ENCODE measurements at regions not wholly inside any gene's neighbourhood (a gene's known extent, or its start where the extent isn't known, plus 50 kb on each side); places are given as distances from the start of the nearest gene placed in this dataset.

GRCh38 chr2:7492719-7493118 is 575.5 kb downstream of the RNF144A start:
- Histone ChIP-seq H3K4me1 (ENCODE audit: control insufficient read depth, insufficient read depth, low read length) (no peaks in the 10 kb centered on the region), H3K27me3 (ENCODE audit: control insufficient read depth in 1 of 2, insufficient read depth in 2 of 2, low read length in 2 of 2) (no peaks in the 10 kb centered on the region), H3K4me3 (ENCODE audit: low read length in 2 of 2) (no peak overlapping the region), H3K36me3 (ENCODE audit: control insufficient read depth in 2 of 2, insufficient read depth in 2 of 2, low read length in 2 of 2) (no peaks in the 10 kb centered on the region), H3K9me3 (ENCODE audit: control insufficient read depth in 2 of 2, low read length in 2 of 2) (no peaks in the 10 kb centered on the region), H3K27ac (ENCODE audit: low read length) (no peak overlapping the region), H3K9ac (ENCODE audit: low read length in 2 of 2) (no peak overlapping the region)

GRCh38 chr2:7497178-7497577 is 580.0 kb downstream of the RNF144A start:
- Histone ChIP-seq H3K9me3 (ENCODE audit: control insufficient read depth in 2 of 2, low read length in 2 of 2) (no peaks in the 10 kb centered on the region), H3K27me3 (ENCODE audit: control insufficient read depth in 1 of 2, insufficient read depth in 2 of 2, low read length in 2 of 2) (no peaks in the 10 kb centered on the region), H3K4me1 (ENCODE audit: control insufficient read depth, insufficient read depth, low read length) (no peaks in the 10 kb centered on the region), H3K36me3 (ENCODE audit: control insufficient read depth in 2 of 2, insufficient read depth in 2 of 2, low read length in 2 of 2) (no peaks in the 10 kb centered on the region), H3K9ac (ENCODE audit: low read length in 2 of 2) (no peak overlapping the region), H3K27ac (ENCODE audit: low read length) (no peak overlapping the region), H3K4me3 (ENCODE audit: low read length in 2 of 2) (no peak overlapping the region)

GRCh38 chr2:7499018-7499417 is 581.8 kb downstream of the RNF144A start:
- H3K9ac ChIP-seq (ENCODE audit: low read length in 2 of 2), result no peak overlapping the region
- H3K36me3 ChIP-seq (ENCODE audit: control insufficient read depth in 2 of 2, insufficient read depth in 2 of 2, low read length in 2 of 2), result no peaks in the 10 kb centered on the region
- no peak overlapping the region for H3K27ac ChIP-seq (ENCODE audit: low read length)
- no peaks in the 10 kb centered on the region for H3K4me1 ChIP-seq (ENCODE audit: control insufficient read depth, insufficient read depth, low read length)
- no peaks in the 10 kb centered on the region for H3K9me3 ChIP-seq (ENCODE audit: control insufficient read depth in 2 of 2, low read length in 2 of 2)
- H3K4me3 ChIP-seq (ENCODE audit: low read length in 2 of 2), result no peak overlapping the region
- H3K27me3 ChIP-seq (ENCODE audit: control insufficient read depth in 1 of 2, insufficient read depth in 2 of 2, low read length in 2 of 2), result no peaks in the 10 kb centered on the region

- no peak overlapping the region for H3K4me3 ChIP-seq (ENCODE audit: low read length in 2 of 2)
- H3K4me1 ChIP-seq (ENCODE audit: control insufficient read depth, insufficient read depth, low read length), result no peaks in the 10 kb centered on the region
- H3K27me3 ChIP-seq (ENCODE audit: control insufficient read depth in 1 of 2, insufficient read depth in 2 of 2, low read length in 2 of 2), result no peaks in the 10 kb centered on the region
- H3K9ac ChIP-seq (ENCODE audit: low read length in 2 of 2), result no peak overlapping the region
- H3K9me3 ChIP-seq (ENCODE audit: control insufficient read depth in 2 of 2, low read length in 2 of 2), result no peaks in the 10 kb centered on the region
- no peak overlapping the region for H3K27ac ChIP-seq (ENCODE audit: low read length)
- H3K36me3 ChIP-seq (ENCODE audit: control insufficient read depth in 2 of 2, insufficient read depth in 2 of 2, low read length in 2 of 2), result no peaks in the 10 kb centered on the region
Observed at GRCh38 chr2:7502336-7502735, 585.1 kb downstream of the RNF144A start.

GRCh38 chr2:7508296-7508943 is 591.2 kb downstream of the RNF144A start:
- Histone ChIP-seq H3K9me3 (ENCODE audit: control insufficient read depth in 2 of 2, low read length in 2 of 2) (no peaks in the 10 kb centered on the region), H3K27me3 (ENCODE audit: control insufficient read depth in 1 of 2, insufficient read depth in 2 of 2, low read length in 2 of 2) (no peaks in the 10 kb centered on the region), H3K36me3 (ENCODE audit: control insufficient read depth in 2 of 2, insufficient read depth in 2 of 2, low read length in 2 of 2) (no peaks in the 10 kb centered on the region), H3K9ac (ENCODE audit: low read length in 2 of 2) (no peak overlapping the region), H3K4me1 (ENCODE audit: control insufficient read depth, insufficient read depth, low read length) (no peaks in the 10 kb centered on the region), H3K27ac (ENCODE audit: low read length) (no peak overlapping the region), H3K4me3 (ENCODE audit: low read length in 2 of 2) (no peak overlapping the region)

- H3K36me3 ChIP-seq (ENCODE audit: control insufficient read depth in 2 of 2, insufficient read depth in 2 of 2, low read length in 2 of 2), result no peaks in the 10 kb centered on the region
- no peak overlapping the region for H3K27ac ChIP-seq (ENCODE audit: low read length)
- no peaks in the 10 kb centered on the region for H3K4me1 ChIP-seq (ENCODE audit: control insufficient read depth, insufficient read depth, low read length)
- no peaks in the 10 kb centered on the region for H3K27me3 ChIP-seq (ENCODE audit: control insufficient read depth in 1 of 2, insufficient read depth in 2 of 2, low read length in 2 of 2)
- no peak overlapping the region for H3K9ac ChIP-seq (ENCODE audit: low read length in 2 of 2)
- H3K9me3 ChIP-seq (ENCODE audit: control insufficient read depth in 2 of 2, low read length in 2 of 2), result no peaks in the 10 kb centered on the region
- no peak overlapping the region for H3K4me3 ChIP-seq (ENCODE audit: low read length in 2 of 2)
Observed at GRCh38 chr2:7510353-7510752, 593.1 kb downstream of the RNF144A start.

- Histone ChIP-seq H3K9ac (ENCODE audit: low read length in 2 of 2) (no peak overlapping the region), H3K27me3 (ENCODE audit: control insufficient read depth in 1 of 2, insufficient read depth in 2 of 2, low read length in 2 of 2) (no peaks in the 10 kb centered on the region), H3K4me1 (ENCODE audit: control insufficient read depth, insufficient read depth, low read length) (no peaks in the 10 kb centered on the region), H3K36me3 (ENCODE audit: control insufficient read depth in 2 of 2, insufficient read depth in 2 of 2, low read length in 2 of 2) (no peaks in the 10 kb centered on the region), H3K27ac (ENCODE audit: low read length) (no peak overlapping the region), H3K4me3 (ENCODE audit: low read length in 2 of 2) (no peak overlapping the region), H3K9me3 (ENCODE audit: control insufficient read depth in 2 of 2, low read length in 2 of 2) (no peaks in the 10 kb centered on the region)
Observed at GRCh38 chr2:7513834-7514233, 596.6 kb downstream of the RNF144A start.

- Histone ChIP-seq H3K27me3 (ENCODE audit: control insufficient read depth in 1 of 2, insufficient read depth in 2 of 2, low read length in 2 of 2) (no peaks in the 10 kb centered on the region), H3K9ac (ENCODE audit: low read length in 2 of 2) (no peak overlapping the region), H3K36me3 (ENCODE audit: control insufficient read depth in 2 of 2, insufficient read depth in 2 of 2, low read length in 2 of 2) (no peaks in the 10 kb centered on the region), H3K4me1 (ENCODE audit: control insufficient read depth, insufficient read depth, low read length) (no peaks in the 10 kb centered on the region), H3K27ac (ENCODE audit: low read length) (no peak overlapping the region), H3K4me3 (ENCODE audit: low read length in 2 of 2) (no peak overlapping the region), H3K9me3 (ENCODE audit: control insufficient read depth in 2 of 2, low read length in 2 of 2) (no peaks in the 10 kb centered on the region)
Observed at GRCh38 chr2:7515327-7515726, 598.1 kb downstream of the RNF144A start.

- Histone ChIP-seq H3K27ac (ENCODE audit: low read length) (no peak overlapping the region), H3K9me3 (ENCODE audit: control insufficient read depth in 2 of 2, low read length in 2 of 2) (no peaks in the 10 kb centered on the region), H3K36me3 (ENCODE audit: control insufficient read depth in 2 of 2, insufficient read depth in 2 of 2, low read length in 2 of 2) (no peaks in the 10 kb centered on the region), H3K9ac (ENCODE audit: low read length in 2 of 2) (no peak overlapping the region), H3K4me3 (ENCODE audit: low read length in 2 of 2) (peak overlapping the region in 1 of 2 donors; percentile 9), H3K4me1 (ENCODE audit: control insufficient read depth, insufficient read depth, low read length) (no peaks in the 10 kb centered on the region), H3K27me3 (ENCODE audit: control insufficient read depth in 1 of 2, insufficient read depth in 2 of 2, low read length in 2 of 2) (no peaks in the 10 kb centered on the region)
Observed at GRCh38 chr2:7516484-7517063, 599.4 kb downstream of the RNF144A start.

- no peaks in the 10 kb centered on the region for H3K9me3 ChIP-seq (ENCODE audit: control insufficient read depth in 2 of 2, low read length in 2 of 2)
- H3K27me3 ChIP-seq (ENCODE audit: control insufficient read depth in 1 of 2, insufficient read depth in 2 of 2, low read length in 2 of 2), result no peaks in the 10 kb centered on the region
- no peaks in the 10 kb centered on the region for H3K36me3 ChIP-seq (ENCODE audit: control insufficient read depth in 2 of 2, insufficient read depth in 2 of 2, low read length in 2 of 2)
- no peaks in the 10 kb centered on the region for H3K4me1 ChIP-seq (ENCODE audit: control insufficient read depth, insufficient read depth, low read length)
- H3K4me3 ChIP-seq (ENCODE audit: low read length in 2 of 2), result peak overlapping the region in 1 of 2 donors; percentile 9
- H3K27ac ChIP-seq (ENCODE audit: low read length), result no peak overlapping the region
- no peak overlapping the region for H3K9ac ChIP-seq (ENCODE audit: low read length in 2 of 2)
Observed at GRCh38 chr2:7517088-7517487, 599.9 kb downstream of the RNF144A start.

- Histone ChIP-seq H3K4me3 (ENCODE audit: low read length in 2 of 2) (no peak overlapping the region), H3K4me1 (ENCODE audit: control insufficient read depth, insufficient read depth, low read length) (no peaks in the 10 kb centered on the region), H3K27ac (ENCODE audit: low read length) (no peak overlapping the region), H3K27me3 (ENCODE audit: control insufficient read depth in 1 of 2, insufficient read depth in 2 of 2, low read length in 2 of 2) (no peaks in the 10 kb centered on the region), H3K36me3 (ENCODE audit: control insufficient read depth in 2 of 2, insufficient read depth in 2 of 2, low read length in 2 of 2) (no peaks in the 10 kb centered on the region), H3K9ac (ENCODE audit: low read length in 2 of 2) (no peak overlapping the region), H3K9me3 (ENCODE audit: control insufficient read depth in 2 of 2, low read length in 2 of 2) (no peaks in the 10 kb centered on the region)
Observed at GRCh38 chr2:7517851-7518250, 600.6 kb downstream of the RNF144A start.

Data from stomach smooth muscle (tissue), 2 donors.